ENCODE measurements at regions not wholly inside any gene's neighbourhood (a gene's known extent, or its start where the extent isn't known, plus 50 kb on each side); places are given as distances from the start of the nearest gene placed in this dataset.

DNA sequence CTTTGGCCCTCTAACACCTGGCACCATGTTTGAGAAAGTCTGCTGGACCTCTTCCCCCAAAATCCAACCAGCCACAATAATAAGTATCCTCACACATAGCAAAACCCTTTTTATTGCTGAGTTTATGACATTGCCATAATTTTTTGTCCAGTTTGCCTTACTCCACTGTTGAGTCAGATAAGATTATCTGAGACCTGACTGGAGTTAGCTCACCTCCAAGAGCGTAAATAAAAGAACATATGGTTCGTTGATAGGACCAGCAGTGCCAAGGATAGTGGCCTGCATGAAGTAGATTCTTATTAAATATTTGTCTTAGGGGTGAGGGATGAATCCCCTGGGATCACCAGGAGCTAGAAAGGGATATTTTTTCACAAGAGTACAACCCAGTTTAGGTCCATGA is 510.6 kb upstream of the MPDZ start:
- TF ChIP-seq POLR2AphosphoS5 (IDR thresholded peaks at IDR 0.05) (no peak), EP300 (IDR thresholded peaks at IDR 0.05) (no peak), POLR2A (IDR thresholded peaks at IDR 0.05) (no peak)
- TF ChIP-seq, protein P1, sequence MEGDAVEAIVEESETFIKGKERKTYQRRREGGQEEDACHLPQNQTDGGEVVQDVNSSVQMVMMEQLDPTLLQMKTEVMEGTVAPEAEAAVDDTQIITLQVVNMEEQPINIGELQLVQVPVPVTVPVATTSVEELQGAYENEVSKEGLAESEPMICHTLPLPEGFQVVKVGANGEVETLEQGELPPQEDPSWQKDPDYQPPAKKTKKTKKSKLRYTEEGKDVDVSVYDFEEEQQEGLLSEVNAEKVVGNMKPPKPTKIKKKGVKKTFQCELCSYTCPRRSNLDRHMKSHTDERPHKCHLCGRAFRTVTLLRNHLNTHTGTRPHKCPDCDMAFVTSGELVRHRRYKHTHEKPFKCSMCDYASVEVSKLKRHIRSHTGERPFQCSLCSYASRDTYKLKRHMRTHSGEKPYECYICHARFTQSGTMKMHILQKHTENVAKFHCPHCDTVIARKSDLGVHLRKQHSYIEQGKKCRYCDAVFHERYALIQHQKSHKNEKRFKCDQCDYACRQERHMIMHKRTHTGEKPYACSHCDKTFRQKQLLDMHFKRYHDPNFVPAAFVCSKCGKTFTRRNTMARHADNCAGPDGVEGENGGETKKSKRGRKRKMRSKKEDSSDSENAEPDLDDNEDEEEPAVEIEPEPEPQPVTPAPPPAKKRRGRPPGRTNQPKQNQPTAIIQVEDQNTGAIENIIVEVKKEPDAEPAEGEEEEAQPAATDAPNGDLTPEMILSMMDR (IDR thresholded peaks at IDR 0.05) = no peak
- H3K4me3 ChIP-seq = no peak overlapping the region
- H3K27me3 ChIP-seq = no peaks in the 10 kb centered on the region
- H3K4me1 ChIP-seq = no peaks in the 10 kb centered on the region
- intact Hi-C loops (cut with DNase I; ENCODE audit: low total_unique reads) = no loop called here
- no peaks in the 10 kb centered on the region for H3K9me3 ChIP-seq
- H3K36me3 ChIP-seq = no peaks in the 10 kb centered on the region
- no peak overlapping the region for H3K27ac ChIP-seq
- 29 to 59% (median 46%) methylated on average over 2 of the region's 2 CpGs for WGBS, 5 donors
- no peak for DNase-seq

DNA sequence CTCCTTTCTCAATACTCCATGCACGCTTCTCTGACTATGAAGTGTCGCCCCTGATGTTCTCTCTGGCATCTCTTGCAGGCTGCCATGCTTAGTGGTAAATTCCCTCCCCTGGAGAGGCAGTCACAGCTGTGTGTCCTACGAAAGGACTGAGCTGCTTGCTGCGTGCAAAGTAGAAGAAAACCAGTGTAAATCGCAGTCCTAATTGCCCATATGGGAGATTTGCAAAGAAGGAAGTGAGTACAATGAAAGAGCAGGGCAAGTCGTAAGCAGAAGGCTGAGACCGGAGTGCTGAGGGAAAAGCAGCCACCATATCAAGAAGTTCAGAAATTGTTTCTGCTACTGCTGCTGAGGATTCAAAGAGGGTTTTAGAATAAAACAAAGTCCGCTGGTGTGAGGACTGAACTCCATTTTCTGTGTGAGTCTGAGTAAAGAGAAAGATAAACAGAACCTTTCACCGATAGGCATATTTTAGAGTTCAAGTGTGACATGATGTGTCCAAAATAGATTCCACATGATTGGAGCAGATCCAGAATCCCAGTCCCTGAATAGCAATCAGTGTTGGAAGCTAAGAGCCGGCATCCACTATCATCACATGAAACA is 507.8 kb upstream of the MPDZ start:
- WGBS, 5 donors = 45 to 68% (median 55%) methylated on average over 10 of the region's 10 CpGs
- H3K27ac ChIP-seq = peak overlapping the region in 4 of 5 donors; percentile 16 to 63 (median 52)
- peak overlapping the region in 1 of 4 donors; percentile 1 for H3K4me3 ChIP-seq
- no peaks in the 10 kb centered on the region for H3K27me3 ChIP-seq
- peak in 1 of 2 donors; percentile 83 for DNase-seq
- H3K4me1 ChIP-seq = no peaks in the 10 kb centered on the region
- intact Hi-C loops (cut with DNase I; ENCODE audit: low total_unique reads) = no loop called here
- TF ChIP-seq POLR2AphosphoS5 (IDR thresholded peaks at IDR 0.05) (no peak), POLR2A (IDR thresholded peaks at IDR 0.05) (no peak)
- TF ChIP-seq, protein P1 (IDR thresholded peaks at IDR 0.05) = no peak
- no peaks in the 10 kb centered on the region for H3K9me3 ChIP-seq
- no peaks in the 10 kb centered on the region for H3K36me3 ChIP-seq

DNA sequence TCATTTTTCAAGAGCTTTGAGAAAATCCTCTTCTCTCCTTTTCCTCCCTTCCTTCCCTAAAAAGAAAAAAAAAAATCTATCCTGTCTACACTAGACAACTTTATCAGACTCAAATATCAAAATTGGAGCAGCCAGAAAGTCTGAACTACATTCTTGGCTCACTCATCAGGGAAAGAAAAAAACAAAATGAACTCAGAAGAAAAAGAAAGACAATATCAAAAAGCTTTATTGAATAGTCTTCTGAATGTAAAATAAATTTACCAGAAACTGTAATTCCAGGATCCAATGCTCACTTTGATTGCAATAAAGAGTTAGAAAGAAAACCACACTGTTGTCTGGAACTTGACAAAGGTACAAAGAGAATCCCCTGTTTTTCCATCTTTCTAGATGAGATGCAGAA is 507.2 kb upstream of the MPDZ start:
- intact Hi-C loops (cut with DNase I; ENCODE audit: low total_unique reads) = no loop called here
- Histone ChIP-seq H3K4me1 (no peaks in the 10 kb centered on the region), H3K4me3 (no peak overlapping the region), H3K36me3 (no peaks in the 10 kb centered on the region), H3K27me3 (no peaks in the 10 kb centered on the region), H3K27ac (peak overlapping the region in 3 of 5 donors; percentile 50 to 63 (median 54)), H3K9me3 (no peaks in the 10 kb centered on the region)
- TF ChIP-seq EP300 (IDR thresholded peaks at IDR 0.05) = no peak
- TF ChIP-seq POLR2A (IDR thresholded peaks at IDR 0.05) = no peak
- TF ChIP-seq, protein P1 (IDR thresholded peaks at IDR 0.05) = no peak
- no peak for TF ChIP-seq POLR2AphosphoS5 (IDR thresholded peaks at IDR 0.05)
- DNase-seq = no peak

DNA sequence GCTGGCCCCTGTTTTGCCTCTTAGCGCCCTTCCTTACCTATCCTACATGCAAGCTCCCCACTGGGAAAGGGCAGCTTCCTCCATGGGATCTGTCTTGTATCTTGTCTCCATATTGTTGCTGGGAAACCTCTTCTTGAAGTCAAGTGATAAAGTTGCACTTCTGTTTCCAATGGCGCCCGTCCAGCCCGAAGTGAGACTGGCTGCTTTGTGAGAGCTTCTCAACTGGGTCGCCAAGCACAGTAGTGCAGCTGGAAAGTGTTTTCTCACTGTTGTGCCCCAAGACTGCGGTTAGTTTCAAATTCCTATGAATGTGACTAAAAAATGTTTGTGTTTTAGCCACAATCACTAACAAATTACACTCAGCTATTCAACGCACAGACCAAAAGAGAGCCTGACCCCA is 506.6 kb upstream of the MPDZ start:
- Histone ChIP-seq H3K27me3 (no peaks in the 10 kb centered on the region), H3K9me3 (no peaks in the 10 kb centered on the region), H3K4me3 (no peak overlapping the region), H3K27ac (no peak overlapping the region), H3K36me3 (no peaks in the 10 kb centered on the region), H3K4me1 (no peaks in the 10 kb centered on the region)
- DNase-seq = peak in 1 of 2 donors; percentile 21
- intact Hi-C loops (cut with DNase I; ENCODE audit: low total_unique reads) = no loop called here
- TF ChIP-seq, protein P1 (IDR thresholded peaks at IDR 0.05) = no peak
- no peak for TF ChIP-seq POLR2AphosphoS5 (IDR thresholded peaks at IDR 0.05)
- TF ChIP-seq POLR2A (IDR thresholded peaks at IDR 0.05) = no peak
- no peak for TF ChIP-seq EP300 (IDR thresholded peaks at IDR 0.05)
- WGBS, 5 donors = 77 to 85% (median 84%) methylated on average over 7 of the region's 7 CpGs

Data from stomach (tissue), 8 donors.